Activated CD4-positive, alpha-beta T cell treated with anti-CD3 and anti-CD28 coated beads for 36 hours (primary cell): ENCODE measurements at regions not wholly inside any gene's neighbourhood (a gene's known extent, or its start where the extent isn't known, plus 50 kb on each side); places are given as distances from the start of the nearest gene placed in this dataset.

Source experiments
- ATAC-seq: fragments of 200-7000 bp; cut with Tn5 transposase; one replicate; pipeline ENCODE4 v1.10.0; 2021; ENCODE audit warnings: mild to moderate bottlenecking, moderate library complexity
- CTCF ChIA-PET: fragments of 350-600 bp; sonication (Branson Sonifier 250); formaldehyde crosslinking; loops from one replicate; lab custom pipeline; 2021; ENCODE audit warnings: antibody characterized with exemption; lab: Charles Lee
- POLR2A ChIA-PET: fragments of 350-600 bp; sonication (Branson Sonifier 250); formaldehyde crosslinking; loops from one replicate; lab custom pipeline; 2021; ENCODE audit warnings: antibody characterized with exemption, inconsistent platforms; lab: Charles Lee
- DNase-seq: peaks from one replicate; pipeline ENCODE4 v3.0.0-alpha.2; 2020
- H3K27ac Mint-ChIP-seq: one replicate; pipeline ENCODE4 v1.8.0; 2021; ENCODE audit warnings: mixed read lengths
- H3K27me3 Mint-ChIP-seq: one replicate; pipeline ENCODE4 v1.8.0; 2021; ENCODE audit warnings: mixed read lengths
- H3K36me3 Mint-ChIP-seq: one replicate; pipeline ENCODE4 v1.8.0; 2021; ENCODE audit warnings: low read depth, mixed read lengths
- H3K4me1 Mint-ChIP-seq: one replicate; pipeline ENCODE4 v1.8.0; 2021; ENCODE audit warnings: mixed read lengths
- H3K4me3 Mint-ChIP-seq: one replicate; pipeline ENCODE4 v1.8.0; 2021; ENCODE audit warnings: mild to moderate bottlenecking, moderate library complexity, mixed read lengths
- H3K9me3 Mint-ChIP-seq: one replicate; pipeline ENCODE4 v1.8.0; 2021; ENCODE audit warnings: low read depth, mixed read lengths
- intact Hi-C, 2 experiments: fragments of 100-400 bp; cut with DNase I in 1 of 2; cut with micrococcal nuclease in 1 of 2; formaldehyde crosslinking; loops; one replicate each; pipeline versions ENCODE4 v1.14.2 to v1.15.1; 2022 to 2024; cut with DNase I, micrococcal nuclease

GRCh38 chr14:97452314-97452713 lies 655.1 kb downstream of the VRK1 start:
- Mint-ChIP-seq H3K27me3 (no peaks in the 10 kb centered on the region), H3K4me1 (peaks cover 22% of the 10 kb centered on the region), H3K9me3 (no peaks in the 10 kb centered on the region), H3K36me3 (peaks cover 7% of the 10 kb centered on the region), H3K27ac (no peak overlapping the region), H3K4me3 (no peak overlapping the region)
- ATAC-seq (no peak), DNase-seq (no peak)
- POLR2A ChIA-PET = interaction anchor here (0.5 kb wide), 1 partner anchor 391 kb away, joined by 3 read pairs; no protein-coding TSS in a partner anchor
- intact Hi-C loops = loop anchor here in 1 of 2 experiments (10.0 kb wide), 2 partner anchors 682 to 1732 kb away; no protein-coding TSS in a partner anchor
- CTCF ChIA-PET = interaction anchor here (0.9 to 1.3 kb wide), 3 partner anchors 8 to 22 kb away, joined by 3 to 4 read pairs (median 3); no protein-coding TSS in a partner anchor

DNA sequence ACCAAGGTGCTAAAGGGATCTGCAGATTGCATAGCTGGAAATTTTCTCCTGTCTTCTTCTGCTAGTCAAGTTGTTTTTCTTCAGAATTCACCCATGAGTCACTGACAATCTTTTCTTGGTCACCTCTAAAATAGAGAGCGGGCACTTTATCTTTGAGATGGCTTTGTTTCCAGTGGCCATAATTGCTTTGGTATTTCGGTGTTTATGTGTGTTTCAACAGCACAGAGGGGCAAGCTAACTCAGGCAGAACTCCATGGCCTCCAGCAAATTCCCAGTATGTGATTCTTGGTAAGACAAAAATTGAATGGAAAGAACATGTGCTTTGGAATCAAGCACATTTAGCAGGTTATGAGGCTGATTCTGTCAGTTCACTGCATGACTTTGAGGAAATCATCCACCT lies 656.8 kb downstream of the VRK1 start:
- ChIA-PET CTCF (no interaction called here), POLR2A (no interaction called here)
- H3K4me3 Mint-ChIP-seq = no peak overlapping the region
- ATAC-seq = no peak
- no peaks in the 10 kb centered on the region for H3K27me3 Mint-ChIP-seq
- peaks cover 3% of the 10 kb centered on the region for H3K9me3 Mint-ChIP-seq
- DNase-seq = no peak
- H3K27ac Mint-ChIP-seq = no peak overlapping the region
- intact Hi-C loops = loop anchor here in 1 of 2 experiments (10.0 kb wide), 2 partner anchors 681 to 1731 kb away; no protein-coding TSS in a partner anchor
- peaks cover 15% of the 10 kb centered on the region for H3K36me3 Mint-ChIP-seq
- peaks cover 37% of the 10 kb centered on the region for H3K4me1 Mint-ChIP-seq

GRCh38 chr14:97456462-97456861 lies 659.3 kb downstream of the VRK1 start:
- POLR2A ChIA-PET = no interaction called here
- no peak for DNase-seq
- peaks cover 7% of the 10 kb centered on the region for H3K9me3 Mint-ChIP-seq
- peak overlapping the region; percentile 98 for H3K27ac Mint-ChIP-seq
- H3K27me3 Mint-ChIP-seq = no peaks in the 10 kb centered on the region
- H3K4me1 Mint-ChIP-seq = peaks cover 46% of the 10 kb centered on the region
- H3K4me3 Mint-ChIP-seq = no peak overlapping the region
- CTCF ChIA-PET = interaction anchor here (1.2 kb wide), 1 partner anchor 10 kb away, joined by 3 read pairs; no protein-coding TSS in a partner anchor
- intact Hi-C loops = loop anchor here (2.0 to 10.0 kb wide), 11 partner anchors 74 to 1728 kb away; no protein-coding TSS in a partner anchor
- H3K36me3 Mint-ChIP-seq = peaks cover 26% of the 10 kb centered on the region
- no peak for ATAC-seq

DNA sequence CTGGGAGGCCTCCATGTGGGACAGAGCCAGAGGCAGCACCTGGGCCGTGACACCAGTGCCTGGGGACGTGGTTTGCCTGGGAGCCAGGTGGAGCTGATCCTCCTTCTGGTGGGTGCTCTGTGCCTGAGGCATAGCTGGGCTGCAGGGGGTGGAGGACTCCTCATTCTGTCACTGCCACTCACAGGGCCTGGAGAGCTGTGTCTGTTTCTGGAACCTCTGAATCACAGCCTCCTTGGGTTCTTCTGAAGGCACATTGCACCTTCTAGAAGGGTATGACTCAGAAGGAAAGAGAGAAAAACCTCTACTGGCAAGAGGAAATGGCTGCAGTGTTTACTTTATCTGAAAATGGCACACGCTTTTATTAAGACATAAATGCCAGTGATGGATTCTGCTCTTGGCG lies 659.8 kb downstream of the VRK1 start:
- Mint-ChIP-seq H3K27me3 (no peaks in the 10 kb centered on the region), H3K36me3 (peaks cover 31% of the 10 kb centered on the region), H3K4me3 (peak overlapping the region; percentile 46), H3K9me3 (peaks cover 12% of the 10 kb centered on the region), H3K27ac (peak overlapping the region; percentile 98), H3K4me1 (peaks cover 43% of the 10 kb centered on the region)
- CTCF ChIA-PET = interaction anchor here (1.2 kb wide), 1 partner anchor 11 kb away, joined by 3 read pairs; no protein-coding TSS in a partner anchor
- intact Hi-C loops = loop anchor here (1.0 to 10.0 kb wide), 14 partner anchors 48 to 1728 kb away; no protein-coding TSS in a partner anchor
- POLR2A ChIA-PET = interaction anchor here (0.5 to 1.1 kb wide), 2 partner anchors 150 to 155 kb away, joined by 3 to 4 read pairs; no protein-coding TSS in a partner anchor
- DNase-seq (peak; percentile 86), ATAC-seq (peak; percentile 92)

- H3K27me3 Mint-ChIP-seq = no peaks in the 10 kb centered on the region
- intact Hi-C loops = loop anchor here (1.0 to 10.0 kb wide), 18 partner anchors 48 to 1815 kb away; partner anchors contain the start of gene BCL11B (in 1 of the 2)
- H3K4me3 Mint-ChIP-seq = peak overlapping the region; percentile 11
- peaks cover 41% of the 10 kb centered on the region for H3K4me1 Mint-ChIP-seq
- H3K27ac Mint-ChIP-seq = peak overlapping the region; percentile 98
- ATAC-seq (no peak), DNase-seq (no peak)
- ChIA-PET POLR2A (interaction anchor here (1.1 kb wide), 1 partner anchor 151 kb away, joined by 3 read pairs; no protein-coding TSS in a partner anchor), CTCF (interaction anchor here (0.8 to 1.7 kb wide), 2 partner anchors 15 to 145 kb away, joined by 3 to 4 read pairs; no protein-coding TSS in a partner anchor)
- peaks cover 38% of the 10 kb centered on the region for H3K36me3 Mint-ChIP-seq
- peaks cover 16% of the 10 kb centered on the region for H3K9me3 Mint-ChIP-seq
Measured at GRCh38 chr14:97457575-97458085, 660.4 kb downstream of the VRK1 start.

DNA sequence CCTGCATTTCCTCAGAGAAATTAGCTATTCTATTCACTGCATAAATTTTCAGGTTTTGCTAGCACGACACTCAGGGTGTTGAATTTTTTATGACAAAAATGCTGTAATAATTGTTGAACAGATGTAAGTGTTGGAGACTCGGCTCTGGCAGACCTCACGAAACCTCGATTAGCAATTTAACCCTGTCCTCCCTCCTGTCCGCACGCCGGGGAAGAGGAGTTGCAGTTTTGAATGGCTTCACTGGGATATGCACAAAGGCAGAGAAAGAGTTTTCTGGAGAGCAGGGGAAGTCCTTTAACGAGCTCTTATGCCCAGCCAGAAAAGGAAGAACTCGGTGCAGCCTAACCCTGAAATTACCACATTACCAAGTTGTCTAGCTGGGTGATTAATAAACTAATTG lies 661.1 kb downstream of the VRK1 start:
- intact Hi-C loops = loop anchor here (1.0 to 10.0 kb wide), 13 partner anchors 49 to 1815 kb away; partner anchors contain the start of gene BCL11B (in 1 of the 2)
- Mint-ChIP-seq H3K4me3 (peak overlapping the region; percentile 87), H3K27ac (peak overlapping the region; percentile 98), H3K4me1 (peaks cover 41% of the 10 kb centered on the region), H3K9me3 (peaks cover 22% of the 10 kb centered on the region), H3K36me3 (peaks cover 44% of the 10 kb centered on the region), H3K27me3 (no peaks in the 10 kb centered on the region)
- no peak for ATAC-seq
- DNase-seq = no peak
- CTCF ChIA-PET = interaction anchor here (0.8 to 2.2 kb wide), 3 partner anchors 13 to 145 kb away, joined by 3 to 7 read pairs (median 4); no protein-coding TSS in a partner anchor
- POLR2A ChIA-PET = interaction anchor here (0.6 to 1.0 kb wide), 2 partner anchors 13 to 152 kb away, joined by 6 to 8 read pairs; no protein-coding TSS in a partner anchor

- ATAC-seq = peak; percentile 81
- peak; percentile 89 for DNase-seq
- H3K9me3 Mint-ChIP-seq = peaks cover 23% of the 10 kb centered on the region
- H3K4me3 Mint-ChIP-seq = peak overlapping the region; percentile 87
- CTCF ChIA-PET = interaction anchor here (0.6 to 2.2 kb wide), 3 partner anchors 14 to 144 kb away, joined by 3 to 7 read pairs (median 4); no protein-coding TSS in a partner anchor
- peaks cover 41% of the 10 kb centered on the region for H3K4me1 Mint-ChIP-seq
- peak overlapping the region; percentile 98 for H3K27ac Mint-ChIP-seq
- peaks cover 51% of the 10 kb centered on the region for H3K36me3 Mint-ChIP-seq
- POLR2A ChIA-PET = interaction anchor here (0.6 to 1.0 kb wide), 2 partner anchors 13 to 152 kb away, joined by 6 to 8 read pairs; no protein-coding TSS in a partner anchor
- intact Hi-C loops = loop anchor here (1.0 to 10.0 kb wide), 13 partner anchors 50 to 1814 kb away; partner anchors contain the start of gene BCL11B (in 1 of the 2)
- H3K27me3 Mint-ChIP-seq = no peaks in the 10 kb centered on the region
Measured at GRCh38 chr14:97458661-97459579, 661.7 kb downstream of the VRK1 start.

DNA sequence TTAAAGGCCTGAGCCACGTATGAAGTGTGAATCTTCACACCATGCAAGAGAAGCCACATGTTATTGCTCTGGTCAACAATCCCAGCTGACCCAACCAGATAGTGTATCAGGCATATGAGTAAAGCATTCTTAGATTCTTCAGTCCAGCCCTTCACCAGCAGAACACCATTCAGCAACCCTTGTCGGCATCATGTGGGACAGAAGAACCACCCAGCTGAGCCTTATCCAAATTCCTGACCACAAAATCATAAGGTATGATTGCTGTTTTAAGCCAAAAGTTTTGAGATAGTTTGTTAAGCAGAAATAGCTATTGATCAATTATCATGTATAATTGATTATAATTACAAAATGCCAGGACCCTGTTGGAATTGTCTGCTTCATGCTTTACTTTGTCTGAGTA lies 664.9 kb downstream of the VRK1 start:
- CTCF ChIA-PET = no interaction called here
- Mint-ChIP-seq H3K4me3 (no peak overlapping the region), H3K9me3 (peaks cover 23% of the 10 kb centered on the region), H3K36me3 (peaks cover 64% of the 10 kb centered on the region), H3K27me3 (no peaks in the 10 kb centered on the region), H3K4me1 (peaks cover 30% of the 10 kb centered on the region), H3K27ac (no peak overlapping the region)
- DNase-seq = no peak
- intact Hi-C loops = no loop called here
- POLR2A ChIA-PET = no interaction called here
- ATAC-seq = no peak

DNA sequence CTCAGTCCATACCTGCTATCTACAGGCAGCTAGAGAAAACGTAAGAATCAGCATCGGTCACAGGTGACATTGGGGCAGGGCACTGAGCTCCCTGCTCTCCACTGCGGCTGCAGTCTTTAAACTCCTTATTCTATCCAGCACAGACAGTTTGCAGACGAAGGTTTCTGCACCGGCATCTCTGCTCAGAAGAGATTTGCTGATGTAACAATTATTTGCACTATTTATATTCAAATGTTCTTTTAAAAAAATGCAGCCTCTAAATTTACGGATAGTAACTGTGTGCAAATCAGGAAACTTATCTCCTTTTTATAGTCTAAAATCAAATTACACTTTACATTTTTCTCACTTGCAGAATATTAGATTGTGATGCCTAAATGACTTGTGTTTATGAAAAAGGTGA lies 671.0 kb downstream of the VRK1 start:
- intact Hi-C loops = no loop called here
- no peaks in the 10 kb centered on the region for H3K27me3 Mint-ChIP-seq
- H3K9me3 Mint-ChIP-seq = peaks cover 1% of the 10 kb centered on the region
- peaks cover 8% of the 10 kb centered on the region for H3K4me1 Mint-ChIP-seq
- CTCF ChIA-PET = interaction anchor here (1.5 kb wide), 1 partner anchor 16 kb away, joined by 3 read pairs; no protein-coding TSS in a partner anchor
- no peak overlapping the region for H3K4me3 Mint-ChIP-seq
- peaks cover 72% of the 10 kb centered on the region for H3K36me3 Mint-ChIP-seq
- H3K27ac Mint-ChIP-seq = no peak overlapping the region
- ATAC-seq (no peak), DNase-seq (no peak)
- POLR2A ChIA-PET = no interaction called here

DNA sequence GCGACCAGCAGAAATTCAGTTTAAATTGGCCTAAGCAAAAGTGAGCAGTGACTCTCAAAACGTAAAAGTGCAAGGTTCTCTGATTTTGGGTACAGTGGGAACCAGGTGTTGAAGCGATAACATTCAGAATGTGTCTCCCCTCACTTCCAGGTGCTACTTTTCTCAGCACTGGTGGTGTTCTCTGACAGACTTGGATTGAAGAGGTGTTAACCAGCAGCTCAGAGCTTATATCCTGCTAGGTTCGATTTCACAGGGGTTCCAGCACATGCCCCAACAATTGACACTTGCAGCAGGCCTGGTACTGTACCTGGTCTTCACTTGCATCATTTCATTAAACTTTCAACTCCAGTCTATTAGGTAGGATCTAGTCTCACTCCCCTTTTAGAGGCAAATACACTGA lies 680.2 kb downstream of the VRK1 start:
- intact Hi-C loops = no loop called here
- Mint-ChIP-seq H3K27ac (no peak overlapping the region), H3K9me3 (no peaks in the 10 kb centered on the region), H3K36me3 (peaks cover 16% of the 10 kb centered on the region), H3K4me3 (no peak overlapping the region), H3K27me3 (no peaks in the 10 kb centered on the region), H3K4me1 (no peaks in the 10 kb centered on the region)
- DNase-seq = no peak
- POLR2A ChIA-PET = no interaction called here
- CTCF ChIA-PET = interaction anchor here (0.5 kb wide), 1 partner anchor 352 kb away, joined by 3 read pairs; no protein-coding TSS in a partner anchor
- no peak for ATAC-seq
